DMS53 treated with DMSO at 0.1 percent for 48 hours (cell line): ENCODE measurements at regions not wholly inside any gene's neighbourhood (a gene's known extent, or its start where the extent isn't known, plus 50 kb on each side); places are given as distances from the start of the nearest gene placed in this dataset.

Source experiments
- DNase-seq: peaks from one replicate; lab custom pipeline; 2025; ENCODE audit not compliant: unreplicated experiment; lab: John Stamatoyannopoulos, UW

DNA sequence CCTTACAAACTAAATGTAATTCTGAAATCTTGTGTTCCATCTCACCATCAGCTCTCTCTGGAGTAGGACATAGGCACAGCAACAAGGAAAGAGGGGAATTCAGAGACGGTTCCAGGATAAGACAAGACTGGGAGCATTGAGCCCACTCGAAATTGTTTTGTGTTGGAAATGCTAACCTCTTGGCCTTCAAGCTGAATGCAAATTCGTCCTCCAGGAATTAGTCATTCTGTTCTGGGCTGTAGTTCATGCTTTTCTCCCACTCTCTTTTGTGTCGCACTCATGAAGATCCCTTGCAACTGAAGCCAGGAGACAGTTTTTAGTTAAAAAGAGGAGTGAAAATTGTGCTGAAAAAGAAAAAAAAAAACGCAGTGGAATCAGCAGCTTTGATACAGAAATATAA is 121.7 kb upstream of the SEMA6A start:
- no peak for DNase-seq

DNA sequence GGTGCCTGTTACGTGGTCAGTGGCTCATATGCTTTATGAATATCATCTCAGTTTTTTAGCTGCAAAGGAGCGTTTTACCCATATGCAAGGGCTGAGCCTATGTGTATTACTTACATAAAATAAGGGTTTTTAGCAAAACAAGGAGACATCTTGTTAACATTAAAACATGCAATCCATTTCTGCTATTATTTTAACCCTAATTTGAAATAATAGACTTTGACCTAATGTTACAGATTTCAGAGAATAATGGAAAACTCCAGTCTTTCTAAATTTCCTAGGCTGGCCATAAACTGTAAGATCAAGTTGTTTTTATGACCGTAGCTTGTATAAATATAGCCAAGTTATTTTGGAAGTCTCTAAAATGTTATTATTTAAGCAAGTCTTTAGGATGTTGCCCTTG is 121.1 kb upstream of the SEMA6A start:
- no peak for DNase-seq

DNA sequence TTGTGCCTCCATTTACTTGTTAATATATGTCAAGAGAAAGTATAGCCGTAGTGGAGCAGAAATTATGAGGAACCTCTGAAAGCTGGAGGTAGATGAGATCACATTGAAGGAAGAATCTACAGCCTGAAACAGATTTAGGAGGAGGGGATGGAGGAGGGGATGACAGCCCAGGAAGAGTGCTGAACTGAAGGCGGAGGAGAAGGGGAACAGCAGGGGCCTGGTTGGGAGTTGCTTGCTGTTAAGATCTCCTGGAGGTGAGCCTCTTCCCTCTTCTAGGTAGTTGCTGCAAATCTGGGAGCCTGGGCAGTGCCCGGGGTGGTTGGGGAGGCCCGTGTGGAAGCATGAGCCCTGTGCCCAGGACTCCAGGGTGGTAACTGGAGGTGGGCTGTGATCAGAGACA is 111.8 kb upstream of the SEMA6A start:
- DNase-seq = no peak

DNA sequence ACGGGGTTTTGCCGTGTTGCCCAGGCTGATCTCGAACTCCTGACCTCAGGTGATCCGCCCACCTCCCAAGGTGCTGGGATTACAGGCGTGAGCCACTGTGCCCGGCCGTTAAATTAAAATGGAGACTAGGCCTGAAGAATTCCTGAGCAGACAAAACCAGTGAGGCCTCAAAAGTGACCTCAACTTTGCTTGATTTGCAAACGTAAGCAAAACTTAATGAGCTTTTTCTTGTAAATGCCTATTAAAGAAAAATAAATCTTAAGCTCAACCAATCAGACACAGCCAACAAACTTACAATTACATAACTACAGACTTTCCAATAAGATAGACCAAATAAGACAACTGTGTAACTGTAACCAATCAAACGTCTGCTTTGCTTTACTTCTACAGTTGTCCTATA is 111.3 kb upstream of the SEMA6A start:
- DNase-seq = no peak

DNA sequence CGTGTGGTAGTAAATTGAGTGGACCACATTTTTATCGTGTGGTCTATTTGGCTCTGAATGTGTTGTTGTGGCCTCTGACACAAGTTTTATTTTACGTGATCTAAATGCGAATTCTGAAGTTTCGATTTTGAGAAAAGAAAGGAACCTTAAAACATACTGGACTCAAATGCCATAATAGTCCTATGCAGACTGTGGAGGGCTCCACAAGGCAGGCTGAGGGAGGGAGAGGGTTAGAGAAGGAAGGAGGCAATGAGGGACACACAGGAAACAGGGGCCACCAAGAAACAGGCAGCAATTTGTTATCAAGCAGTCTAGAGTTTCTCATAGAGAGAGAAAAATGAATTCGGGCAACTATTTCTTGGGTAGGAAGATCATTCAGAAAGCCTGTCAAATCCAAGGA is 110.4 kb upstream of the SEMA6A start:
- no peak for DNase-seq

DNA sequence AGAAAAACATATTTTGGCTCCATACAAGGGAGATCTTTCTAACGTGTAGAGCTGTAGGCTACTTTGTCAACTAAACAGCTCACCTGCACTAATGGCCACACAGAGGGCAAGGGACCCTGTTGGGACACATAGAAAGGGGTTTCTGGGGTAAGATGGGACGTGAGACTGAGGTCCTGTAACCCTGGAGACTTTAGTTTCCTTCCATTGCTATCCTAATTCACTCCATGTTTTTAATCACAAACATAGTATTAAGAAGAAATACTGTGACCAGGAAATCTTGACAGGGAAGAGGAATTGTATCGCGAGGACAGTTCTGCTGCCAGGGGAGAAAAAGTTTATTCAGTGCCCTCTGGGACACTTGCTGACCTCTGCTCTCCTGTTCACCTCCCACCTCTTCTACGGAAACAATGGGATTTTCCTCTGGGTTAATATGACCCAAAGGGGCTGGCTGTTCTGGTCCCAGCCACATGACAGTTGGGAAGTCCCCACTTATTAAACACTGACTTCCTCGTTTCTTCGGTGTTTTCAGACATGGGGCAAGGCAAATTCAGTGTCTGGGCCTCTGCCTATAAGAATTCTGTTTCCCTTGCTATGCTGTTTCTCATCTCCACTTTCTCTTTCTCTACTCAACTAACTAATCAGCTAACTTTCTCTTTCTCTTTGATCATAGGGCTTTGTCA is 106.9 kb upstream of the SEMA6A start:
- DNase-seq = no peak

DNA sequence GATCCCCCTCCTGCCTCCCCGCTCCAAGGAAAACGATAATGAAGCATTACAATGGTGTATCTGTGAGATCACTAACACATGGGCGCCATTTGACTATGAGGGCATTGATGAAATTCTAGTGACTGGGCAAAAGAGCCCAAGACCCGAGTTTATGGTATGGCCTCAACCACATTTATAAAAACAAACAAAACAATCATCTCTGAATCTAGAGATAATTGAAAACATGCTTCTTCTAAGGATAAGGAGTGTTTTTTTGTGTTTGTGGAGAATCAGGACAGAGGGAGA is 100.9 kb upstream of the SEMA6A start:
- no peak for DNase-seq

DNA sequence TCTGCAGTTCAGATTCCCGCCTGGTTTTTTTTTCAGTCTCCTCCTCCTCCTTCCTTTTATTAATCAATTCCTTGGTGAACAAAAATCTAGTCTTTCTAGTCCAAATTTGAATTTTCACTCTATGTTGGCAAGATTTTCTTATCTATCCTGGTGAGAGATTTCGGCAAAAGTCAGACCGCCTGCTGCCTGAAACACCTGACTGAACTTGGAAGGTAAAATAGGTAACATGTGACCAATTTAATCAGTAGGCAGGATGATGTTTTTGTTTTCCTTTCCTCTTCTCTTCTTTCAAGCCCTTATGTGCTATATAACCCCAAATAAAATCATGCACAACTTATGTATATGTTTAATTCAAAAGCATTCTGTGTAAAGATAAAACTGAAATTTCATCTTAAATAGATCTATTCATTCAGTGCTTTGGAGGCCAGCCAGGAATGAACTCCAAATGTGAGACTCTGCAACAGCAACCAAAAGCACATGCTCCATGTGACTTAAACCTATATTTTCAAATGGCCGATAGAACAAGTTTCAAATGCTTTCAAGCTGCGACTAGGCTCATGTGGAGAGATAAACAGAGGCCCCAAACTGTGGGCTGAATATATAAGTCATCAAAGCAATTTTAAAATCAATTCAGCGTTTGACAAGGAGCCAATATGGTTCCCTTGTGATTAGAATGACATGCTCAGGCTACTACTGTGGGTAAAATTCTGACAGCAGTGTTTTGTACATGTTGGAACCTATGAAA is 100.4 kb upstream of the SEMA6A start:
- no peak for DNase-seq

DNA sequence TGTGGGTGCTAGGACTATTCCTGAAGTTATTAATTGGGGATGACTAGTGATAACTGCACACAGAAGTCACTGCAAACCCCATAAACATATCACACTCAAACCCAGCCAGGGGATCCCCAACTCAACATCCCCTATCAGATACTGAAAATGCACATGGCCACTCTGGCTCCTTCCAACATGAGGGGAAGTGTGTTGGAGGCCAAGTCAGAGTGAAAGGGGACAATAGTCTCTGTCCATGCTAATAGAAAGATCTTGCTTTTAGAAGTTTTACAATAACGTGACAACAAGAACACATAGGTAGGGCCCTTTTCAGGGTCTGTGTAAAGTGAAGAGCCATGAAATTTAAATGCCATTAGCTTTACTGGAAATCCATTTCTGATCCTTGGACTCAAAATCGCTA is 98.8 kb upstream of the SEMA6A start:
- no peak for DNase-seq

DNA sequence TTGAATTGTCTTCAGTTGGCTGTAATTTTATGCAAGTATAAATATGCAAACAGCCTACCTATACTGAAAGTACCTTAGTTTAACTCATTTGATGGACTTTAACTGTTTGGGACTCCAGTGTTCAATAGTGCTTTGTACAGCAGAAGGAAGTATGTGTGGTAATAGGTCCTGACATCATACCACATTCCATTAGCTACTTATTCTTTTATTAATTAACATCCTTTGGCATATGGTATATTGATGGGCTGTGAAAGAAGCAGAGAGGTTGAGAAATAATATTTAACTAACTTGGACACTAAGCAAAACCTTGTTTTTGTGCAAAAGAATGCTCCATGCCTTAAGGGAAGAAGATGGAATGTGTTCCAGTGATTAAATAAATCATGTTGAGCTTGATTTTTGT is 97.6 kb upstream of the SEMA6A start:
- DNase-seq = no peak

DNA sequence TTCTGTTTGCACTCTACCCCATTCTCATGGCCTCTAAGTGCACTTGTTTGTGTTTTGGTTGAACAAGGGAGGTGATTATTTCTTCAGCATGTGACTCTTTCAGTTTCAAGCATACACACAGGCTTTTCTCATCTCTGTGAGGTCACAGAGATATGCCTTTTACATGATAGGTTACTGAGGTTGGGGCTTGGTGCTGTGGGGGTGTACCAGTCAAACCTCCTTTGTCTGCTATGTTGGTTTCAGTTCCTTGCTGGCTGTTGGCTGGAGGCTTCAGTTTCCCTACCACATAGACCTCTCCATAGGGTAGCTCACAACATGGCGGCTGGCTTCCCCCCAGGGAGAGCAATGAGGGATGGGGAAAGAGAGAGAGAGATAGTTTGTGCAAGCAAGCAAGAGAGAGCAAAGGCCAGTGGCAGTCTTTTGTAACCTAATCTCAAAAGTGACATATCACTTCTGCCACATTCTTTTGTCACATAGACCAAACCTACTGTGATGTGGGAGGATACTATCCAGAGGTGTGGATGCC is 96.7 kb upstream of the SEMA6A start:
- DNase-seq = no peak

DNA sequence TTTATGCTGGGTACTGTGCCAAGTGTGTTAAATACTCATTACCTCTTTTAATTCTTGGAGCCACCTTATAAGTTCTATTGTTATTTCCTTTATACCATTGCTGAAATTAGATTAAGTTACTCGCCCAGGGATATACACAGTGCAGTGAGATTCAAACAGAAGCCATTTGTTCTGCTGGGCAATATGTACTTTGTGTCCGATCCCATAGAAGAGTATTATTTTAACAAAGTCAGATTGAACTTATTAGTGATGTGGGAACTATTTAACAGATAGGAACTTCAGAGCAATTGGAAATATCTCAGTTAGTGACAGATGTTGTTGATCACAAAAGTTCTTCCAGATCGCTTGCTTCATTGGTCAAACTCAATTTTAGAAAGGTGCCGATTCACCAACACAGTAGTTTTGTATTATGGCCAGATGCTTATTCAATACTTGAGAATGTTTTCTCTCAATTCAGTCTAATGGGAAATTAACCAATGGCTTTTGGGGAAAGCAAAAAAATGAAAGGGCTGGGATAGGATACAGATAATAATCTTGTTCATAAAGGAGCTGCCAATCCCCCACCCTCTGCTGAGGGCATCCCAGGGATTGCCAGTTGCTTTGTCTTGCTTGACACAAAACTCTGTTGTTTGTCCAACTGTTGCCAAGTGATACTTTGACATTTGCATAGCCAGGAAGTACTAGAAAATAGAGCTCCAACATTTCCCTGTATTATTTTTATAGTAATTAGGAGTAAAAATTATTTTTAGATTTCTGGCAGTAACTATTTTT is 94.8 kb upstream of the SEMA6A start:
- no peak for DNase-seq

DNA sequence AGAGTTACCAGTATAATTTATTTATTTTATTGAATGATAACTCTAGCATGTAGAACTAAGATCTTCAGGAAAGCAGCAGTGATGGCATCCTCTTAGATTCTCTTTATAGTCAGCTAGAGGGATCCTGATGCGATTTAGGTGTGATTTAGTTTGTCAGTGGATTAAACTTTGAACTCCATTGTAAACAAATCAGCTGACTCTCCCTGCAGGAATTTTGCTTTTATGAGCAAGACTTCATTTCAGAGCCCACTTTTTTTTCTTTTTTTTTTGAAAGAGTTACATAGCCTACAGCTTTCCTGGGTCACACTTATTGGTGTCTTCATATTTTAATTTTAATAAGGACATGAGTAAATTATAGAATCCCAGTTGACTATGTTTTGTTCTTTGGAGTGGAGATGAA is 93.8 kb upstream of the SEMA6A start:
- no peak for DNase-seq

DNA sequence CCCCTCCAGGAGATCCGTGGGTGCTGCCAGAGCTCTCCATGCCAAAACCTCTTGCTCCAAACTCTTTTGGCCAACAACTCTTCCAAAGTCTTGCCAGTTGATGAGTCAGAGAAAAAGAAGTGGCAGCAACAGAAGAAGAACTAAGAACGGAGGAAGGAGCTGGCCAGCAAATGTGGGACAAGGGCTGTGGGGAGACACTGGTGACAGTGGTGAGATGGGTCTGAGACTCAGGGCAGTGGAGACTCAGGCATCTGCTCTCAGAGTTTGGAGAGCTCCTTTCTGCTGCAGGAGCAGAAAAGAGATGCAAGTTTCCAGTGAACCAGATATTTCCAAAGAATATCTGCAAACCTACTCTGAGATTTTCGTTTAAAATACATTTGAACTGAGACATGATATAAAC is 92.3 kb upstream of the SEMA6A start:
- DNase-seq = no peak

DNA sequence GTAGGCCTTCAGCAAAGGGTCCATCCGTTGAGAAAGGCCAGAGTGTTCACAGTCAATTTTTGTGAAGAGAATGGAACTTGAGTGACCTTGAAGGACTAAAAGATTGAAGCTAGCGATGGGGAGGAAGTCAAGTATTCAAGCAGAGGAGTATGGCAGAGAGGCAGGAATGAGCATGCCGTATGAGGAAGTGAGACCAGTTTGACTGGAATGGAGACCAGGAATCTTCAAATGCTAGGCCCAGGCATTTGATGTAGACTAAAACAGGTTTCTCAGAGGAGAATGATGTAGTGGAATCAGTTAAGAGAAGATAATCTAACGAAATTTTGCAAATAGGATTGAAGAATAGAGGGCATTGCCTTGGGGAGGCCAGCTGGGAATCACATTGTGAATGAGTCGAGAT is 90.4 kb upstream of the SEMA6A start:
- DNase-seq = no peak

DNA sequence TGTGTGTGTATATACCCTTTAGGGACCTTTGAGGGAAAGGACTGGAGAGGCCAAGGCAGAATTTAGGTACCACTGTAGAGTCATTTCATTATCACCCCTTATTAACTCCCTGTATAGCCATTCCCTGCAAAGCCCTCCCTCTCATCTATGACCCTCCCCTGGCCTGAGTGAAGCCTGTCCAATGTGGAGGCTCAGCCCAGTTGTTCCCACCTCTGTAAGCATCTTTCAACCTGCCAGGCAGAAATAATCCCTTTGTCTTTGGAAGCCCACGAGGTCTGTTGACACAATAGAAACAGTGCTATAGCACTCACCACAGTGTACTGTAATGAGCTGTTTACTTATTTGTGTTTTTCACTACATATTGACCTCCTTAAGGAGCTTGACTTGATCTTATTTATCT is 88.5 kb upstream of the SEMA6A start:
- DNase-seq = no peak

DNA sequence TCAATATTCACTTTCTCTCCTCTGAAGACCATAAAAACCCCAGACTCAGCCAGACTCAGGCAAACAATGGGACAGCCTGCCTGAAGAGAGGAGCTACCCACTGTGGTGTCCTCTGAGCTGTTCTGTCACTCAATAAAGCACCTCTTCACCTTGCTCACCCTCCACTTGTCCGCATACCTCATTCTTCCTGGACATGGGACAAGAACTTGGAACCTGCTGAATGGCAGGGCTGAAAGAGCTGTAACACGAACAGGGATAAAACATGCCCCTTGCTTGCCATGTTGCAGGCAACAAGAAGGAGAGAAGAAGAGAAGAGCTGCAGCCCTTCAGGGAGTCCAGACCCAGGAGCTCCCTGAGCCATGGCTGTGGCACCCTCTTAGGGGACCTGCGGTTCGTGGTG is 86.8 kb upstream of the SEMA6A start:
- DNase-seq = no peak

DNA sequence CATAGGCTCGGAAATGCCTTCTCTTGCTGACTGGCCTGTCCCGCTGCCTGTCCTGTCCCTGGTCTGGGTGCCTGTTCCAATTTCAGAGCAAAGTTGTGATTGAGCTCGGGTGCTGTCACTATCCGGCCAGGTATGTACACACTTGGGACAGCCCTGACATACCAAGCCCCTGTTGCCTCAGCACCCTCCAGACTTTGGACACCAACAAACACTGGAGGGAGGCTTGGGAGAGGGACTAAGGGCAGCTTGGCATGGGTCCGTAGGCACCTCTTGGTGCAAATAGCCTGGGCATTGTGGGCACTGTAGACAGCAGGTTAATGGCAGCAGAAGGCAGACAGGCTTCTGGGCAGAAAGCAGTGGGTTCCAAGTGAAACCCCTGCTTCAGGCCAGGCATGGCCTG is 86.3 kb upstream of the SEMA6A start:
- no peak for DNase-seq

DNA sequence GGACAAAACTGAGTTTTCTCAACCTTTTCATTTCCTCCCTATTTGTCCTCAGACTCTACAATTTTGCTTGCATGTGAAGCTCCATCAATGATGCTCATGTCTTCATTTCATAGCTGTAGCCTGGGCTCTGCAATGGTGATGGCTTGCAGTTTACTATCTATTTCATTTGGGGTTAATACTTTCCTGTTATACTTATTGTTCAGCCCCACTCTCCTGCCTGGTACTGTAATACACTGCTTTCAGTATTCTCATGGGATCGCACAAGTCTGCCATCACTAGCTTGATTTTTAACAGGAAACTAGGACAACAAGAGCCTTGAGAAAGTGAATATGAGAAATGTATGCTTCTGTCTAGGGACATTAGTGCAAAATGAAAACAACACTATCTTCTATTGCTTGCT is 84.2 kb upstream of the SEMA6A start:
- DNase-seq = no peak

DNA sequence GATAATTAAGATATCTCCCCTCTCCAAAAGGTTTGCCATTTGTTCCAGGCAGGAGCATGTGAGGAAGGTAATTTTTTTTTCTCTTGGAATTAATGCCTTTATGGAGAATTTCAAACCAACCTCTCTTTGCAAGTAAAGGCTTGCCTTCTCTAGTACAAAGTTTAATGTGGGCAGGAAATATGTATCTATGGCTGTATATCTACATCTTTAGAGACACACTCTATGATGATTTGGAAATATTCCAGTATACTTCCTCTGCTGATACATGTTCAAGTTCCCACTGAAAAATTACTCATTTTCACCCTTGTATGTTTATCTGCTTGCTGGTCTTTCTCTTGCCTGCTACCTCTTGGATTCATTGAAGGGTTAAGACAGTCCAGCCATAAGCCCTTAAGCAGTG is 83.5 kb upstream of the SEMA6A start:
- no peak for DNase-seq

DNA sequence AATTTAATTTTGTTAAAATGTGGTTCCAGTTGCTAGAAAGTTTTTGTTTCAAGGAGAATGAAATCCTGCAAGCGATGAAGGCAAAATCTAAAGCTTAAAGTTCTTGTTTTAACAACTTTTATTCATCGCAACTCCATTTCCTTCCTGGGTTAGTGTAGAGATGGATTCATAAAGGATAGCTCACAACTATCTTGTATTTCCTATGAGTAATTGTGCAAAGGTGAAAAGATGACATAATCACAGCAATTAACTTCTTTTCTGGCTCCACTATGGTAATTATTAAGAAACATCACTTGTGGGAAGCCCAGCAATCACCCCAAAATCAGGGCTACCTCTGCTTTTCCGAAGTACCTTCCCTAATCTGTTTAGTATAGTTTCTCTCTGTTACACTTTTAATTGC is 80.8 kb upstream of the SEMA6A start:
- no peak for DNase-seq

DNA sequence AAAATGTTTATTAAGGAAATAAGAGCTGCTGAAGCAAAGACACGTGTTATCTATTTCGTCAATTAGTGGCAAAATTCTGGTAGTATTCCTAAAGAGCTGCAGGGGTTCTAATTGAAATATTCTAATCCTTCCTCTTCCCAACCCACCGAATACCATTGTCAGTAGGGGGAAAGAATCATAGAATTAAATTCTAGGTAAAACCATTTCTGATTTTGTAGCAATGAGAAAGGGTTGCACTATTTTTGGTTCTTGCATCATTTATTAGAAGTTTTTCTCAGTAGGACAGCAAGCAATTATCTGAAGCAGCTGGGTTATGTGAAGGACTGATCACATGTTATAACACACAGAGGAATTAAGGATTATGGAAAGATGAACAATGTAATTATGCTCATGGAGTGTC is 80.3 kb upstream of the SEMA6A start:
- no peak for DNase-seq
